ENCODE measurements at regions not wholly inside any gene's neighbourhood (a gene's known extent, or its start where the extent isn't known, plus 50 kb on each side); places are given as distances from the start of the nearest gene placed in this dataset.

DNA sequence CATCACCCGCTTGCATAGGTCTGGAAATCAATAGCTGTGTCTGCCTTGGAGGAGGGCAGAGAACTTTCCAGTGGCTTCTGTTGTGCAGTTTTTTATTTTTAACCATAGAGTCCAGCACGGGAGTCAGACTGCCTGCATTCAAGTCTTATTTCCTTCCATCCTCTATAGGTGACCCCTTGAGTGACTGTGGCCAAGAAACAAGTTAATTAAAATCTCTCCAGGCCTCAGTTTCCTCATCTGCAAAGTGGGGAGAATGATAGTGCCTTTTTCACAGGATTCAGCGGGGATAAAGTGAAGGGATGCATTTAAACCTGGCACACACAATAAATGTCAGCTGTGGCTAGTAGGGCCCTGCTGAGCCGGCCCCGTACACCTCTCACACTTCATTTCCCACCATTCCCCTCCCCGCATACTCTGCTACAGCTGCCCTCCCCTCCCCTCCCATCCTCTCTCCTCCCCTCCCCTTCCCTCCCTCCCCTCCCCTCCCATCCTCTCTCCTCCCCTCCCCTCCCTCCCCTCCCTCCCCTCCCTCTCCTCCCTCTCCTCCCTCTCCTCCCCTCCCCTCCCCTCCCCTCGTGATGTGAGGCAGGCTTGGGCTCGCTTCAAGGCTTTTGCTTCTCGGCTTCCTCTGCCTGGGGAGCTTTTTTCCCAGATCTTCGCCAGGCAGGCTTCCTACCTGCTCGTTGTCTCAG, 150.5 kb downstream of the TFAP2C start:
- TF ChIP-seq CTCF (IDR thresholded peaks at IDR 0.05) (no peak), POLR2A (IDR thresholded peaks at IDR 0.05) (no peak), EP300 (IDR thresholded peaks at IDR 0.05; ENCODE audit: low read depth) (no peak), POLR2AphosphoS5 (IDR thresholded peaks at IDR 0.05) (no peak)
